ENCODE measurements at regions not wholly inside any gene's neighbourhood (a gene's known extent, or its start where the extent isn't known, plus 50 kb on each side); places are given as distances from the start of the nearest gene placed in this dataset.

DNA sequence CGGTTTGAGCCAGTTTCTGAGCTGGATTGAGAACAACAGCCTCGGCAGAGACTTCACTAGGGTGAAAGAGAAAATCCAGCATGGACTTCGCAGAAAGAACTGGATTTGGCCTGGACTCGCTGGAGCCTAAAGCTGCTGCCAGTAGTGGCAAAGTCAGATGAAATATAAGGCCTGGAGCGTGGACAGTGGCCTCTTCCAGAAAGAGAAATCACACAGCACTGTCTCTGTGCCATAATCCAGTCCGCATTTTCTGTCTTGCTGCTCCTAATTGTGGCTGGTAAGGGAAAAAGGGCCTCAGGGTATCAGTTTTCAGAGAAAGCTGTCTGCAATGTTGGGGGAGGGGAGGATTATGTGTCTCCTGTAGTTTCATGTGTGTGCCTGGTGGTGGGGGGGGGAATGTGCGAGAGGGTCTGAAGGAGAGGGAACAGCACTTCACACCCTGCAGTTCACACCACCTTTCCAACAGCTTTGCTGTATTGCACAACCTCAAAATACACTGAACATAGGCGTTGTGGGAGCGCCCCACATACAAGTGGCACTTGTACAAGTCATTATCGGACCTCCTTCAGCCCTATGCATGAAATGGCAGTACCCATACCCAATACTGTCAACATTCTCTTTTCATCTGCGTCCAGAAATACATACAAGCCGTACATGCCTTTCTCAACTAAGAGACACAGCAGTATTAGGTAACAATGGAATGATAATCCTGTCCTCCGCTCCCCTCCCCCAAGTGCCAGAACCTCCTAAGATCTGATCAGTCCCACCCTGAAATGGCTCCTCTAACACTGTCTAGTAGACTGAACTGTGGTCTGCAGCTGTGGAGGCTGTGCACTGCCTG lies 107.5 kb upstream of the ATF7IP start:
- no peak overlapping the region for H3K4me3 ChIP-seq (replicated peaks; ENCODE audit: low read depth, low read length)
- peak; percentile 100 for DNase-seq (ENCODE audit: extremely low read depth, low read depth)
- TF ChIP-seq, protein P1, sequence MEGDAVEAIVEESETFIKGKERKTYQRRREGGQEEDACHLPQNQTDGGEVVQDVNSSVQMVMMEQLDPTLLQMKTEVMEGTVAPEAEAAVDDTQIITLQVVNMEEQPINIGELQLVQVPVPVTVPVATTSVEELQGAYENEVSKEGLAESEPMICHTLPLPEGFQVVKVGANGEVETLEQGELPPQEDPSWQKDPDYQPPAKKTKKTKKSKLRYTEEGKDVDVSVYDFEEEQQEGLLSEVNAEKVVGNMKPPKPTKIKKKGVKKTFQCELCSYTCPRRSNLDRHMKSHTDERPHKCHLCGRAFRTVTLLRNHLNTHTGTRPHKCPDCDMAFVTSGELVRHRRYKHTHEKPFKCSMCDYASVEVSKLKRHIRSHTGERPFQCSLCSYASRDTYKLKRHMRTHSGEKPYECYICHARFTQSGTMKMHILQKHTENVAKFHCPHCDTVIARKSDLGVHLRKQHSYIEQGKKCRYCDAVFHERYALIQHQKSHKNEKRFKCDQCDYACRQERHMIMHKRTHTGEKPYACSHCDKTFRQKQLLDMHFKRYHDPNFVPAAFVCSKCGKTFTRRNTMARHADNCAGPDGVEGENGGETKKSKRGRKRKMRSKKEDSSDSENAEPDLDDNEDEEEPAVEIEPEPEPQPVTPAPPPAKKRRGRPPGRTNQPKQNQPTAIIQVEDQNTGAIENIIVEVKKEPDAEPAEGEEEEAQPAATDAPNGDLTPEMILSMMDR (IDR thresholded peaks at IDR 0.05; ENCODE audit: low read depth, low read length, missing control alignments): no peak

GRCh38 chr12:14258575-14258940 lies 106.9 kb upstream of the ATF7IP start:
- DNase-seq (ENCODE audit: extremely low read depth, low read depth): no peak

GRCh38 chr12:14259481-14260010 lies 105.9 kb upstream of the ATF7IP start:
- no peak overlapping the region for H3K4me3 ChIP-seq (replicated peaks; ENCODE audit: low read depth, low read length)
- TF ChIP-seq, protein P1 (IDR thresholded peaks at IDR 0.05; ENCODE audit: low read depth, low read length, missing control alignments): no peak
- DNase-seq (ENCODE audit: extremely low read depth, low read depth): no peak

More at GRCh38 chr12:14258575-14258940, 106.9 kb upstream of the ATF7IP start:
- TF ChIP-seq, protein P1 (IDR thresholded peaks at IDR 0.05; ENCODE audit: low read depth, low read length, missing control alignments): no peak
- H3K4me3 ChIP-seq (replicated peaks; ENCODE audit: low read depth, low read length): no peak overlapping the region

DNA sequence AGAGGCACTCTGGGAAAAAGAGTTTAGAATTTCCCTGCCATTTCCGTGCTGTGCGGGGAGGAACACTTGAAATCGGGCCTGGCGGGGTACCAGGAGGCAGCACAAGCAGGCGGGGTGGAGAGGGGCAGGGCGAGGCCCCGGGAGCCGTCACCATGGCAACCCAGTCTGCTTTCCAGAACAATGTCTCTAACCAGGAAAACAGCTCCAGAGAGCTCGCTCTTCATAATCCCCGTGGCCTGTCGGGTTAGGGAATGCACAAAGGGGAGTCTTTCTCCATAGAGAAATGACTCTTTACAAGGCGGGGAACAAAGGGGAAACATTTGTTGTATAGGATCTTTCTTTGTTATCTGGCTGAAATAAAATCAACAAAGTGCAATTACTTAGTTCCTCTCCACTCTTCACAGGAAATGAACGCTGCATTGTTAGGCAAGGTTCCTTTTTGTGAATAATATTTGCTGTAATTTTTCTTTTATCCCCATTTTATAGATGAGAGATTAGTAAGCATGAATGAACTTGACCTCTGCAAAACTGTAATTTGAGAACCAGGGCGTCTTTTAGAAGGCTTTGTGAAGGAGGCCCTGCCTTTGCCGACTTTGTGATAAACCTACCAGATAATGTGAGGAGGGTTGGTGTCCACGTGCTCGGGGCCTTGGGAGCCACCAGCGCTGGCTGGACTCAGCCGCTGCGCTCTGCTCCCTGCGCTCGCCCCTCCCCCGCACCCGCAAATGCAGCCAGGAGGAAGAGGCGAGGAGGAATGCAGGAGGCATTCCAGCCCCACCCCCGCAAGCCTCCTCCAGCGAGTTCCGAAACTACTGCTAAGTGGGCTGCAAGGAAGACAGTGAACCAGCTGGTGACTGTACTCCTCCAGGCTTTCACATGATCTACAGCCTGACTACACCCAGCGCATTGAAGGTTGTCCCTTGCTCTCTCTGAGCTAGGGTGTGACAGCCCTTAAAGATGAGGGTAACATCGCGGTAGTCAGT lies 105.2 kb upstream of the ATF7IP start:
- H3K4me3 ChIP-seq (replicated peaks; ENCODE audit: low read depth, low read length): no peak overlapping the region
- TF ChIP-seq, protein P1 (IDR thresholded peaks at IDR 0.05; ENCODE audit: low read depth, low read length, missing control alignments): no peak
- DNase-seq (ENCODE audit: extremely low read depth, low read depth): peak; percentile 89

DNA sequence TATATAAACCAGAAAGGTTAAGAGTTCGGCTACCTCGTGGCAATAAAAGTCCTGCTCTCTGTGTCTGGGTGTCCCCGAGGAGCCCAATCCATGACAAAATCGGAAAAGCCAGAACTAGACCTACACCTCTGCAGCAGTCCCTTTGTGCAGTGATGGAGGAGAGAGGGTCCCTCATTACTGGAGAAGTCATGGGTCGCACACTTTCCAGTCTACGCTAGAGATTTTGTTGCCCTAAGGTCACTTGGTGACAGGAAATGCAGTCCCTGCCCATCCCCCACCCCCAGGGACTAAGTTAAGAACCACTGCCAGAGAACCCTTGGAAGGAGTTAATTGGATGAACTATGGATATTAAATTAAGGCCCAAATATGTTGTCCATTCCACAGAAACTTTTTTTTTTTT lies 104.4 kb upstream of the ATF7IP start:
- TF ChIP-seq, protein P1 (IDR thresholded peaks at IDR 0.05; ENCODE audit: low read depth, low read length, missing control alignments): no peak
- no peak overlapping the region for H3K4me3 ChIP-seq (replicated peaks; ENCODE audit: low read depth, low read length)

GRCh38 chr12:14261861-14262260 lies 103.6 kb upstream of the ATF7IP start:
- DNase-seq (ENCODE audit: extremely low read depth, low read depth): no peak
- H3K4me3 ChIP-seq (replicated peaks; ENCODE audit: low read depth, low read length): no peak overlapping the region
- TF ChIP-seq, protein P1 (IDR thresholded peaks at IDR 0.05; ENCODE audit: low read depth, low read length, missing control alignments): no peak

More for the DNA sequence above, 104.4 kb upstream of the ATF7IP start:
- DNase-seq (ENCODE audit: extremely low read depth, low read depth): no peak

Data from HFF-Myc (cell line).